ENCODE measurements at regions not wholly inside any gene's neighbourhood (a gene's known extent, or its start where the extent isn't known, plus 50 kb on each side); places are given as distances from the start of the nearest gene placed in this dataset.

- Histone ChIP-seq H3K4me1 (ENCODE audit: control insufficient read depth in 1 of 2, insufficient read depth in 2 of 2, low read length in 2 of 2) (no peaks in the 10 kb centered on the region), H3K9ac (ENCODE audit: low read length) (no peak overlapping the region), H3K4me2 (ENCODE audit: low read length) (no peak overlapping the region), H3K27me3 (ENCODE audit: insufficient read depth, low read length) (no peaks in the 10 kb centered on the region), H3K9me2 (ENCODE audit: insufficient read depth) (no peaks in the 10 kb centered on the region), H2AFZ (ENCODE audit: low read depth, low read length, poor library complexity, severe bottlenecking) (no peak overlapping the region), H3K27ac (ENCODE audit: low read depth, low read length) (no peak overlapping the region), H4K20me1 (ENCODE audit: insufficient read depth) (no peaks in the 10 kb centered on the region), H3K79me2 (ENCODE audit: insufficient read depth, low read length) (no peaks in the 10 kb centered on the region), H3K36me3 (ENCODE audit: control insufficient read depth in 1 of 2, insufficient read depth in 2 of 2, low read length in 2 of 2) (no peaks in the 10 kb centered on the region), H3K4me3 (replicated peaks in 1 of 2; ENCODE audit: low read depth in 1 of 2, low read length in 2 of 2) (no peak overlapping the region), H3K9me3 (ENCODE audit: control insufficient read depth in 1 of 2, insufficient read depth in 1 of 2, low read depth in 1 of 2, low read length in 2 of 2) (no peaks in the 10 kb centered on the region)
- RAD21 ChIA-PET (ENCODE audit: low non-redundant PET in 1 of 2, low total read pairs in 2 of 2, uncharacterized antibody in 2 of 2, unreplicated experiment in 2 of 2), result interaction anchor here in 1 of 2 experiments (0.6 kb wide), 1 partner anchor 106 kb away, joined by 3 read pairs; no protein-coding TSS in a partner anchor
- TF ChIP-seq REST (IDR thresholded peaks at IDR 0.05; ENCODE audit: low read depth) (no peak), RAD21 (IDR thresholded peaks at IDR 0.05; ENCODE audit: low read depth) (no peak), TCF7L2 (IDR thresholded peaks at IDR 0.05; ENCODE audit: borderline replicate concordance, extremely low read depth, insufficient read depth, insufficient read length) (no peak), ELF1 (IDR thresholded peaks at IDR 0.05; ENCODE audit: borderline replicate concordance, low read depth) (no peak), EZH2phosphoT487 (IDR thresholded peaks at IDR 0.05; ENCODE audit: borderline replicate concordance) (no peak), ZFX (IDR thresholded peaks at IDR 0.05) (no peak), EZH2 (IDR thresholded peaks at IDR 0.05) (no peak)
- POLR2A ChIA-PET, result no interaction called here
- intact Hi-C loops (cut with micrococcal nuclease), result no loop called here
- CTCF ChIA-PET, result interaction anchor here (1.3 to 1.6 kb wide), 3 partner anchors 12 to 194 kb away, joined by 3 to 7 read pairs (median 3); no protein-coding TSS in a partner anchor
- DNase-seq (ENCODE audit: low read depth, low spot score) (no peak), ATAC-seq (no peak)
- BruUV-seq (replicated peaks), result no TSS peak
These were observed 64.0 kb upstream of the FOXF1 start for GRCh38 chr16:86446279-86446678.
